Activated CD4-positive, alpha-beta T cell treated with anti-CD3 and anti-CD28 coated beads for 24 hours (primary cell): ENCODE measurements at regions not wholly inside any gene's neighbourhood (a gene's known extent, or its start where the extent isn't known, plus 50 kb on each side); places are given as distances from the start of the nearest gene placed in this dataset.
"Not testable (repeated sequence)": the region's sequence is repeated elsewhere in the genome, so short reads cannot be mapped to it uniquely, and the experiment has no call there.

Experiments used
- DNase-seq, 2 donors: peaks; one replicate each; pipeline ENCODE4 v3.0.0-alpha.2; 2020; ENCODE audit warnings: low read depth in 2 of 2

GRCh38 chr9:31304576-31304975 is 1079.9 kb upstream of the ACO1 start:
- no peak for DNase-seq

- no peak for DNase-seq
Observed at GRCh38 chr9:31314241-31314640, 1070.2 kb upstream of the ACO1 start.

- no peak for DNase-seq
Observed at GRCh38 chr9:31320494-31320893, 1063.9 kb upstream of the ACO1 start.

- no peak for DNase-seq
Observed at GRCh38 chr9:31321256-31321655, 1063.2 kb upstream of the ACO1 start.

GRCh38 chr9:31321686-31322085 is 1062.8 kb upstream of the ACO1 start:
- no peak for DNase-seq

GRCh38 chr9:31323726-31324444 is 1060.6 kb upstream of the ACO1 start:
- no peak for DNase-seq

- no peak for DNase-seq
Observed at GRCh38 chr9:31325778-31326177, 1058.7 kb upstream of the ACO1 start.

GRCh38 chr9:31326883-31327282 is 1057.6 kb upstream of the ACO1 start:
- not testable (repeated sequence) for DNase-seq

- no peak for DNase-seq
Observed at GRCh38 chr9:31334837-31335528, 1049.5 kb upstream of the ACO1 start.

- DNase-seq: no peak
Observed at GRCh38 chr9:31335529-31336234, 1048.8 kb upstream of the ACO1 start.

GRCh38 chr9:31336386-31336785 is 1048.1 kb upstream of the ACO1 start:
- no peak for DNase-seq

GRCh38 chr9:31336841-31337240 is 1047.6 kb upstream of the ACO1 start:
- no peak for DNase-seq

- no peak for DNase-seq
Observed at GRCh38 chr9:31347082-31347617, 1037.3 kb upstream of the ACO1 start.

GRCh38 chr9:31355159-31355882 is 1029.1 kb upstream of the ACO1 start:
- no peak for DNase-seq

GRCh38 chr9:31355965-31356364 is 1028.5 kb upstream of the ACO1 start:
- DNase-seq: no peak

GRCh38 chr9:31359071-31359470 is 1025.4 kb upstream of the ACO1 start:
- DNase-seq: no peak

- no peak for DNase-seq
Observed at GRCh38 chr9:31364171-31364570, 1020.3 kb upstream of the ACO1 start.

GRCh38 chr9:31372799-31373587 is 1011.5 kb upstream of the ACO1 start:
- no peak for DNase-seq

- DNase-seq: no peak
Observed at GRCh38 chr9:31377358-31377757, 1007.1 kb upstream of the ACO1 start.

GRCh38 chr9:31388660-31389059 is 995.8 kb upstream of the ACO1 start:
- no peak for DNase-seq

- DNase-seq: no peak
Observed at GRCh38 chr9:31389075-31389474, 995.4 kb upstream of the ACO1 start.
